HG03175 (cell line): ENCODE measurements at regions not wholly inside any gene's neighbourhood (a gene's known extent, or its start where the extent isn't known, plus 50 kb on each side); places are given as distances from the start of the nearest gene placed in this dataset.

ENCODE experiments used
- ATAC-seq: cut with Tn5 transposase; IDR thresholded peaks from one replicate; pipeline ENCODE4 v1.9.1; 2021; ENCODE audit warnings: mild to moderate bottlenecking, moderate library complexity; ENCODE audit not compliant: unreplicated experiment

DNA sequence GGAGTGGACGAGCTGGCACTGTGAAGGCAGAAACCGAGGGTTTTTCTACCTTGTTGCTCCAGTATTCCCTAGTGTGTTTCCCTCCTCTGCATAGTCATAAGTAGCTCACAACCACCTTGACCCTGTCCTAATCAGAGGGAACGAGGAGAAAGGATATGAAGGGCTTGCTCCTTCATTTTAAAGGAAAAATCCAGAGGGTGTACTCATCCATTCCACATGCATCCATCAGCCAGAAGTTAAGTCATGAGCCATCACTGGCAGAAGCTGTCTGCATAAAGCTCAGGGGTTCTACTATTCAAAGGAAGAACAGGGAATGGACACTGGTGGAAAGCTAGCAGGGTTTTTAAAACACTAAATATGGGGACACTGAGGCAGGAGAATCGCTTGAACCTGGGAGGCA, 84.3 kb upstream of the FOXN3 start:
- ATAC-seq = no peak

DNA sequence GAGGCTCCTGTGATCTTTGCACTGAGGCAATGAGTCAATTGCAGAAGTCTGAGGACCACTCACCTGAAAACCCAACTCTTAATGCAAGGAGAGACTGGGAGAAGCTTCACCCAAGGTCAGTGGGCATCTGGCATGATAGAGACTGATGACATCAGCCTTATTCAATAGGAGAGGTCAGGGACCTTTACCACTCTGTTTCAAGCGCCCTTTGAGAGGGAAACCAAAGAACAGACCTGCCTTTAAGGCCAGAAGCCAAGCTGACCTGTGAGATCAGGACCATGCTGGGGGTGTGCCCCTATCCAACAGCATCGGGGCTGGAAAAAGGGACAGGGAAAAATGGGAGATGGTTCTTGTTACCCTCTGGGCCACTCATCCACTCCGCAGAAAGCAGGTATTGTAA, 83.3 kb upstream of the FOXN3 start:
- no peak for ATAC-seq

DNA sequence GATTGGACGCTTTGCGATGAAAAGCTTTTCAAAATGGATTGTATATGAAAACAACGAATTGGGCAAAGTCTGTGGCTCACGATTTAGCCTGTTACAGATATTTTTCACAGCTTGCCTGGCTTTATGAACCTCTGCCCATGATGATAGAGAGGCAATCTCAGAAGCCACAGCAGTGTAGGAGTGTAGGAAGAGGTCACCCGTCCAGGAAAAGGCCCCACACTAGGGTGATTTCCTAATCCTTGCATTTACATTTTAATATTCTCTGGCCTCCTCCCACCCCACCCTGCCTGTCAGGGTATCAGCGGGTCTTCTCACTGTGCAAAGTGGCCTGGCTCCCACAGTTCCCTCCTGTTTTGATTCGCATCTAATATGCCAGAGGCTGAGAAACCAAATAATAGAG, 81.8 kb upstream of the FOXN3 start:
- ATAC-seq = no peak

DNA sequence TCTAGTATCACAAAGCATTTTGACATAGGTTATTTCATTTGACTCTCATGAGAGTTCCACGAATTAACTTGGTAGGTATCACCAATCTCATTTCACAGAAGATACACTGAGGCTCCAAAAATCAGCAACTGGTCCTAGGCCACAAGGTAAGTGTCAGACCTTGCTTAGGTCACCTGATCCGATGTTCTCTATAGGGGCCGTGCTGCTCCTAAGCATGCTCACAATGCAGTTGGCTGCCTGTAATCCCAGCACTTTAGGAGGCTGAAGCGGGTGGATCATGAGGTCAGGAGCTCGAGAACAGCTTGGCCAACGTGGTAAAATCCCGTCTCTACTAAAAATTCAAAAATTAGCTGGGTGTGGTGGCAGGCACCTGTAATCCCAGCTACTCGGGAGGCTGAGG, 78.7 kb upstream of the FOXN3 start:
- no peak for ATAC-seq

DNA sequence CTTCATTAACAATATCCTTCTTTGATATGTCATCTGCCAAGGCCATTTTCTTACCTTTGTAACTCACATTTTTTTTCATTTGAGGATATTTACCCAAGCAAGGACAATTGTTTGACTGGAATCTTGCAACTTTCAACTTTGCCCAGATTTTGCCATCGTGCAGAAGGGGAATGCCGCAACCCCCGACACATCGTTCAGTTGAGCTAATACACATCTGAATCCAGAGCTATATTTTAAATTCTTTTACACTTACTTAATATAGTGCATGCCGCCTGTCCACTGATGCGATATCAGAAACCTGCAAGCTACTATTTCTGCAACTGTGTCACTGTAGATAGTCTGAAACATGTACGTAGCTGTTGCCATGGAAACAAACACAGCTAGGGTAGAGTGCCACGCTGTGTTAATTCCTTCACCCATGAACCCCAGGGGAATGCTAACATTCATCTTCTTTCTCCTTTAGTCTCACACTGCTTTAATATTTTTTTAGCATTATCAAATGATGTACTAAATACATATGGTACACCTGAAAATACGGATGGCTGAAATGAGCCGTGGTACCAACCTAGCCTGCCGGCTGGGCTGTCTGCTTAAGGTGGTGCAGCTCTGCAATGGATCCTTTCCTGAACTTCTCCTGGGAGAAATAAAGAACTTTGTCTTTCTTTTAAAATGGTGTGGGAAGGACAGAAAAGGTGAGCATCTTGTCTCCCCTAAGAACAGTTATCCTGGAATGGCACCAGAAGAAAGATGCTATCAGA, 77.0 kb upstream of the FOXN3 start:
- peak; percentile 98 for ATAC-seq

DNA sequence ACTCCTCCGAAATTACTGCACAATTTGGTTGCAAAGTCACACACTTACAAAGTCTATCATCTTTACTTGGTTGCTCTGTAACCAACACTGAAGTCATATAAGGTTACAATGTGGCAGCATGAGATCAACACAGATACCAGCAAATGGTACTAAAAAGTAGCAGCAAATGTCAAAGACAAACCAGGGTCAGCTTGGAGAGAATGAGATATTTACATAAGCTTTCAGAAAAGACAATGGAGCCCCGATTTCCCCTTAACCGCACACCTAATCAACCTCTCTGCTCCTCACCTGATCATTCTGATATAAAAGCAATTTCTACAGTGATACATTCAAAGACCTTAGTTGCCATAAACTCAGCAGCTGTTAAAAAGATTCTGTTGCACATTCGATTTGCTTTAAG, 76.4 kb upstream of the FOXN3 start:
- ATAC-seq = no peak

DNA sequence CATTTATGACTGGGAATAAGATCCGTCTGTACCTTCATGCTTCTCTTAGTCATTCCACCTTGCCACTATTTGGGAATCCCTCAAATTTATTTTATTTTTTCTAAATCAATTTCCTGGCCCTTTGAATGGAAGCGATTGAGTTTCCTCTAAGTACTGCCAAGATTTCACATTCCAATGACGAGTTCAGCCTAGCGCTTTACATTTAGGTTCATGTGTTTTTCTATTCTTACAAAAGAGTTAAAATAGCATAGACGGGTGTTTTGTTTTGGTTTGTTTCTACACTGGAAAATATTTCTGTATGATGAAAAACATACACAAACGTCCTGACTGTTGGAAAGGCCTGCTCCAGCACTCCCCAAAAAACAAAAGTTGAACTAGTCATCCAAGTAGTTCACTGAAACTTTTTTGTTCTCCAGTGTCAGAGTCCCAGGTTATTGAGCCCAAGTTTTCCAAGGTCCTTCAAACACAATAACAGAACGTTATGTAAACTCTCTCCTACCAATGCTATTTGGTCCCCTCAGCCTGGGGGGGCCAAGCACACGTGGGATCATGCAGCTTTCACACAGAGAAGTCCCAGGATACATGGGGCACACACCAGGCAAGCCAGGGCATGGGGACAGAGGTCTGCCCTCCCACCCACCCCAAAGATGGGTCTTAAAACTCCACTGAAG, 74.8 kb upstream of the FOXN3 start:
- no peak for ATAC-seq

DNA sequence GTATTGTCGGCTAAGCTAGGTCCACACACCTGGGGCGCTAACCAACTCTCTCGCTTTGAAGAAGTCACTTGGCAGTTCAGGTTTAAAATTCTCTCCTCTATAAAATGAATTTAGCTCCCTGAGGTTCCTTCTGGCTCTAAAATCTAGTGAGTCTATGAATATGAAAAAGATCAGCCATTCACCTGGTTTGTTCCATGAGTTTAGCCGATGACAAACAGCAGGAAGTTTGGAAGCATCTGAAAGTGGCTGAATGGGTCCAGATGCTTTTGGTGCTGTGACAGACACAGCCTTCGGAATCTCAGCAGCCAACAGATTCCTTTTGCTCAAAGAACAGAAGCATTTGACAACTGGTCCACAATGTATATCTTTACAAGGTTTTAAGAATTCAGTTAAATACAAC, 73.4 kb upstream of the FOXN3 start:
- no peak for ATAC-seq

DNA sequence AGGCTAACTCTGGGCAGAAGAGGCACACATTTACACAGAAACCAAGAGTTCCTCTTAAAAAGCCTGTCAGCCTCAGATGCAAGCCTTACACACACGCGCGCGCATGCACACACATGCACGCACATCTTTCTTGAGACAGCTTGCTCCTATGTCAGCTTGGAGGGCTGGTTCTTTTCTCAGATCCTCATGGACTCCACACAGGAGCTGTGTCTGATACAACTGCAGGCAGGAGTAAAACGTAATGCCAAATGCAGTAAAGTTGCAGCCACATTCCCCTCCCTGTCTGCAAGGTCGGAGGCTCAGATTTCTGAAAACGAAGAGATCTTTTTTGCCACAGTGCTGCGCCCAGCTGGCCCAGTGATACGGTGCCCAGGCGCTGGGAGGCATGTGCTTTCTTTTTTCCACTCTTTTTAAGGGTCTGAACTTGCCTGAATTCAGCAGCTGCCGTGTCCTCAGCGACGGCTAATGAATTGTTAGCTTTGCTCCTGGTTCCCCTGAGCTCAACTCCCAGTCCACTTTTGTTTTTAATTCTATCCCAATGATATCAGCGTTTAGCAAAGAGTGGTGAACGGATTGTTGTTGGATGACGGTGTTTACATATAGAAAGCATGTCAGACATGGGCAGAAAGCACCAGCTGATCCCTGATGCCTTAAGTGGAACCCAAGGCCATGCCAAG, 72.9 kb upstream of the FOXN3 start:
- ATAC-seq = no peak

DNA sequence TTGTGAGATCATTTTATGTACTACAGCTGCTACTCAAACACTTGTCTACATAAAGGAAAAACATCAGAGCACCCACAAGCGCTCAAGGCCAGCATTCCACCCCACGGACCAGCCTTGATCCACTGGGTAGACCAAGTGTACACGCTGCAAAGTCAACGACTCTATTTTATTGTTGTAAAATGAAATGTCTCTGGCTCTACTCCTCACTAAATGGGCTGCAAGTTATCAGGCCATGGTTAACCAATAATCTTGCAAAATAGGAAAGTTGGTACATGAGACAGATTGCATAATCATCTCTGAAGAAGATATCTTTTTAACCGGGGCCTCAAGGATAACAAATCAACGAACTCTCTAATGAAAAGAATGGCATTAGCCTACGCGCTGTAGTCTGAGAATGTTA, 69.9 kb upstream of the FOXN3 start:
- ATAC-seq = no peak

DNA sequence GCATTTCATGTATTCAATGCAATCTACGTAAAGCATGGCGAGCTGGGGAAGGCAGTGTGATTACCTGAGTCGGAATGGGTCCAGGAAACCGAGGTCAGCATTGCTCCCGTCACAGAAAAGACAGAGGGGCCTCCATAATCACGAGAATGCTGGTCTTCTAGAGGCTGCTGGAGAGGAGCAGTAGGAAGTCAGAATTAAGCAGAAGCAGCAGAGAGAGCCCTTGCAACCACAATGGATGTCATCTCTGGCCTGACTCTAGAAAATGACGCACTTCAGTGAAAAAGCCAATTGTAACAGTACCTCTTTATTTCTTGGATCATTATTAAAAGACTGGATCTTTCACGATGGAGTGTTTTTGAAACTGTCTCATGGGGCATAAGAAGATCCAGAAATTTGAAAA, 69.5 kb upstream of the FOXN3 start:
- no peak for ATAC-seq

DNA sequence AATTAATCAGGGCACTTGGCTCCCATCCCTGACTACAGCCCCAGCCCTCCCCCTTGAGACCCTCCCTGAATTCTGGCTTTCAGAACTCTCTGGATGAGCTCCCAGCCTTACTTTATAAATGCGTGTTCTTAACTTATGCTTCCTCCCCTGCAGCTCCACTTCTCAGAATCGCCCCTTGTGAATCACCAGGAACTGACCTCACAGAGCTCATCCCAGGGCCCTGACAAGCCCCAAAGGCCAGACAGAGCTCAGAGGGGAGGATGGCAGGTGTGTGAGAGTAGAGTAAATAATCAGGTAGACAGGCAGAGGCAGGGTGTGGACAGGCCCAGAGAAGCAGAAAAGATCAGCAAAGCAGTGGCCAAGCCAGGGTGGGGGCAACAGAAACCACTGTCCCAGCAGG, 68.2 kb upstream of the FOXN3 start:
- no peak for ATAC-seq

DNA sequence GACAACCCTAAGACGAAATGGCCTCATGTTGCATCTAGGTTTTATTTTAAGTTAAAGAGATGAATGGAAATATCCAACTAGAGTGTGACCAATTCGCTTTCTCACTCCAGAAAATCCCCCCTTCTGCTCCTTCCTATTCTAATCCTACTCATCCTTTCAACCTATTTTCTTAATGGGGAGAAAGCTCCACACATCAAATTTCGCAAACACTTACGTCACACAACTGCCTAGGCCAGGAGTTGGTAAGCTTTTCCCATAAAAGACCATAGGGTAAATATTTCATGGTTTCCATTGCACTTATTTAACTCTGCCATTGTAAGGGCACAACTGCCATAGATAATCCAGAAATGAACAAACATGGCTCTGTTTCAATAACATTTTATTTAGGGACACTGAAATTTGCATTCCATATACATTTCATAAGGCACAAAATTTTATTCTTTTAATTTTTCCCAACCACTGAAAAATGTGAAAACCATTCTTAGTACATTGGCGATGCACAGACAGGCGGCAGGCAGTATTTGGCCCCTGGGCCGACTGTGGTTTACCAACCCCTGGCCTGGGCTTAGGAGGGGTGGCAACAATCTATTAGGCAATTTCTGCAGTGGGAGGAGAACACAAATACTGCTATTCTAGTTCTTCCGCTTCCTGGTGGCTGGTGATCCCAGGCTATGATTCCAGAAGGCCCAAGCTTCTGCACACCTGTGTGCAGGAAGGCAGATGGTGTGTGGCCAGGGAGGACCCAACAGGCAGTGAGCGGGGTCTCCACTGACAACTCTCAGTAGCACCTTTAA, 67.2 kb upstream of the FOXN3 start:
- no peak for ATAC-seq

DNA sequence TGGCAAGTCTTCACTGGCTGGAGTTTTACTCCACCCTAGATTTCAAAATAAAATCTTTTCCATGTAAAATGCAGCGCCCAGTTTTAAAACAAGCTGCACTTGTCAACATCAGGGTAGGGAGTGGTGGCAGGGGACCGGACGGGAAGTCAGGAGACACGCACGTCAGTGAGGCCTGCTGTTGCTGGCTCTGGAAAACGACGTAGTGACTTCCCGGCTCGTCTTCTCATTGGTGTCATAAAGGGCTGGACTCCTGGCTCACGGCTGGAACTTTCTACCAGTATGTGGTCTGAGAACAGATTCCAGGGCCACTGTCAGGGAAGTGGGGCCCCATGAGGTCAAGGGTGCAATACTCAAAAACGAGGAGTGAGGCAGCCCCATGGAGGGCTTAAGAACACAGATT, 64.2 kb upstream of the FOXN3 start:
- no peak for ATAC-seq

DNA sequence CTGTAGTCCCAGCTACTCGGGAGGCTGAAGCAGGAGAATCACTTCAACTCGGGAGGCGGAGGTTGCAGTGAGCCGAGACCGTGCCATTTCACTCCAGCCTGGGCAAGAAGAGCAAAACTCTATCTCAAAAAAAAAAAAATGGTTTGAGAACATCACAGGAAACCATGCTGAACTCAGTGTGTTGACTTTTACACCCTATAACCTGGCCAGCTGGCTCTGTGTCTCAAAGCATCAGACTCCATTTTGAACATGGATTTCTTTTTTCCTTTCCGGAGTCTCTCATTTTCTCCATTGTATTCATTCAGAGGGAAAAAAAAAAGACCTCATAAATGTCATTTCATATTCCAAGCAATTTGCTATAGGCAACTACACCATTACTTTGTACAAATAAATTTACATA, 63.2 kb upstream of the FOXN3 start:
- no peak for ATAC-seq

DNA sequence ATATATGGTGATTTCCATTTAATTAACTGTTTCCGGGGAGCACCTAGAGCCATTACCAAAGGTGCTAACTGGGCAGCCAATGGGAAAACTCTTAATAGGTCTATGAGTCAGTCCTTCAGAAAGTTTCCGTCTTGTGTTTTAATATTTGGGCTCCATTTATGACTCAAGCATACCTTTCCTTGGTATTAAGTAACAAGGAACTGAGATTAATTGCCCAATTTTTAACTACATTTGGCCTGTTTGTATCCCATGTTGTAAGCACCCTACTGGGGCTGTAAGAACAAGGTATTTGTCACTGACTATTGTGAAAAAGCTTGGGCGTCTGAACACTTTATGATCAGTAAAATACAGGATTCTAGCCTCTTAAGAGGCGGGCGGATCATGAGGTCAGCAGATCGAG, 62.8 kb upstream of the FOXN3 start:
- no peak for ATAC-seq

DNA sequence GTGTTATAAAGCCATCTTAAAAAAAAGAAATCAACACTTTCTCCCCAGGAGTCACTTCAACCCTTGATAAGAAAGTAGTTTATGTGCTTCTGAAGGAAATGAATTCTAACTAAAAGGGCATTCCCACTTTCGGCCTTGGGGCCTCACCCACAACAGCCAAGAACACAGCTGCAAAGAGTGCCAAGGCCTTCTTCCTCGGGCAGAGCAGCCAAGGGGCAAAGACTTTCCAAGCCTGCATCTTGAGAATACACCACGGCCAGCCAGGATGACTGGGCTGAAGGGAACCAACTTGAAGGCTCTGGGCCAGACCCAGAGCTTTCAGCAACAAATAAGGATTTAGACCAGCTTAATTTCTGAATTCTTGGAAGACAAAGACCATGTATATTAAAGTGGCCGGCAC, 60.4 kb upstream of the FOXN3 start:
- no peak for ATAC-seq

DNA sequence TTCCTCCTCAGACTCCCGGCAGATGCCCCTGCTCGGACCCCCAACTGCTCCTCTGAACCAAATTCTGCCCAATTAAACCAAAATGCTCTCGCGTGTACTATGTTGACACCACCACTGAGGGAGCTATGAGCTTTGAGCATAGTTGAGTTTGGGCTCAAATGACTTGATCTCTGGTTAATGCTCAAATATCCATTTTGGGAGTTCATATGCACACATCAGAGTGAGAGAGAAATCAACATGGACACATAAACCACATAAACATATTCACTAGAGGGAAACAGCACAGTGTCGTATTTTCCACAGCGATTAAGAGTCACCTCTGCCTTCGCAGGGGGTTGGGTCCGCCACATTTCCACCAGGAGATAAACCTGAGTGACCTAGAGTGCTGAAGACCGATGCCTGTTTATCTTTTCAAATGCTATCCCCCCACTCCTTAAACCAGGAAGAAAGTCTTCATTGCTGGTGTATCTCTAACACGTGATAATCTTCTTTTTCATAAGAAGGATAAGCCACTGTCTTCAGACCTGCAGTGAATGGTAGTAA, 59.4 kb upstream of the FOXN3 start:
- no peak for ATAC-seq

DNA sequence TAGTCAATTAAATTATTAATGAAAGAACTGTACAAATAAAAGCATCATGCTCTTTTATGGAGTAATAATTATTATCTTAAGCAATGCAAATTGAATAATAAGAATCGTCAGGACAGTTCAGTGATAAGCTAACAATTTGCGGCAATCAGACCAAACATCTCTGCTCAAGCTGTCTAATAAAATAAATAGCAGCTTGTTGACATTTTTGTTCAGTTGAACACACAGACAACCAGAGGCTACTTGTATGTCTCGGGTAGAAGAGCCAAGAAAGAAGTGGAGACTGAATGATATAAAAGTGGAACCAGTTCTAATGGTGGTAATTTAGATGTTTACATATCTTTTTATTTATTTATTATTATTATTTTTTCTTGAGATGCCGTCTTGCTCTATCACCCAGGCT, 57.4 kb upstream of the FOXN3 start:
- ATAC-seq = no peak

DNA sequence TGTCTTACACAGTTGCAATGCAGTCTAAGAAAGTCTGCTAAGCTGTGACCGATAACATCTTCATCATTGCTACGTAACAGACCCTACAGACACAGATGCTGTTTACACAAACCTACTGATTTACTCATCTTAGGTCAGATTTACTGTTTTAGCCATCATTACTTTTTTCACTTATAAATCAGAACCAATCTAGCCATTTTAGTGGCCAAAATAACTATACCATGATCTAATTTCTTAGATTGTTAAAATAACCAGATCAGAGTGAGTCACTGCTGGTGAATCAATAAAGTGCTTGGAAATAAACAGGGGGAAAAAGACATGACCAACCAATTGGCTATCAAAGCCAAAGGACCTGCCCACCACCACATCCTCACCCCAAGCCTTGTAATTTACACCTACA, 57.0 kb upstream of the FOXN3 start:
- no peak for ATAC-seq

DNA sequence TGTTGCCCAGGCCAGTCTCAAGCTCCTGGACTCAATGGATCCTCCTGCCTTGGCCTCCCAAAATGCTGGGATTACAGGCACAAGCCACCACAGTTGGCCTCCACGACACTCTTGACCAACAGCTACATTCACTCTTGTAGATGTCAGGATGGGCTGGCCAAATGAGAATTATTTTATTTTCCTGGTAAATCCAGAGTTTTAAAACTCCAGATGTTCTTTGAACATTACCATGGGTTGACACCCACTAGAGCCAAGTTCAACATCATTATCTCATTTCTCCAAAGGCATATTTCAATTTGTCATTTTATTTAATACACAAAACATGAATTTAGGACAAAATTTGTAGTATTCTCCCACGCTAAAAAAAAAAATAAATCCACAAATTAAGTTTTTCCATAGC, 56.5 kb upstream of the FOXN3 start:
- no peak for ATAC-seq
